Neural cell (in vitro differentiated cells): ENCODE measurements at regions not wholly inside any gene's neighbourhood (a gene's known extent, or its start where the extent isn't known, plus 50 kb on each side); places are given as distances from the start of the nearest gene placed in this dataset.
"Not testable (repeated sequence)": the region's sequence is repeated elsewhere in the genome, so short reads cannot be mapped to it uniquely, and the experiment has no call there.

ENCODE experiments used
- H2AFZ ChIP-seq: fragments of 200-600, 300-800 bp; sonication (generic), shearing (Covaris generic); 2 replicates; pipeline ENCODE4 v1.6.0; 2014; ENCODE audit warnings: low read depth, mild to moderate bottlenecking, antibody characterized with exemption, low read length, moderate library complexity
- H3F3A ChIP-seq: fragments of 200-600 bp; shearing (Covaris generic); 2 replicates; pipeline ENCODE4 v1.6.1; 2016; ENCODE audit warnings: mild to moderate bottlenecking, moderate library complexity, mixed read lengths, antibody characterized with exemption, low read length; ENCODE audit not compliant: insufficient read depth, poor library complexity, severe bottlenecking
- H3K27ac ChIP-seq: fragments of 200-600, 300-800 bp; sonication (generic), shearing (Covaris generic); 2 replicates; pipeline ENCODE4 v1.5.1; 2014; ENCODE audit warnings: mild to moderate bottlenecking, low read length, moderate library complexity
- H3K27me3 ChIP-seq: fragments of 300-800, 200-600 bp; sonication (generic), shearing (Covaris generic); 2 replicates; pipeline ENCODE4 v1.6.0; 2014; ENCODE audit warnings: mild to moderate bottlenecking, low read depth, low read length, moderate library complexity; ENCODE audit not compliant: insufficient read depth
- H3K36me3 ChIP-seq: fragments of 300-800, 200-600 bp; sonication (generic), shearing (Covaris generic); 2 replicates; pipeline ENCODE4 v1.5.1; 2014; ENCODE audit warnings: mild to moderate bottlenecking, antibody characterized with exemption, low read length, moderate library complexity; ENCODE audit not compliant: insufficient read depth
- H3K4me2 ChIP-seq: fragments of 300-800, 200-600 bp; sonication (generic), shearing (Covaris generic); 2 replicates; pipeline ENCODE4 v1.6.0; 2014; ENCODE audit warnings: mild to moderate bottlenecking, low read length
- H3K4me3 ChIP-seq: fragments of 300-800, 200-600 bp; sonication (generic), shearing (Covaris generic); 2 replicates; pipeline ENCODE4 v1.5.1; 2014; ENCODE audit warnings: mild to moderate bottlenecking, low read length, moderate library complexity
- H3K79me2 ChIP-seq: fragments of 200-600 bp; shearing (Covaris generic); replicated peaks from 2 replicates; pipeline ENCODE4 v1.6.0; 2014; ENCODE audit warnings: mild to moderate bottlenecking, low read length, moderate library complexity; ENCODE audit not compliant: insufficient read depth
- H3K9ac ChIP-seq: fragments of 300-800, 200-600 bp; sonication (generic), shearing (Covaris generic); 2 replicates; pipeline ENCODE4 v1.6.1; 2016; ENCODE audit warnings: mild to moderate bottlenecking, low read length, mixed read lengths
- H3K9me2 ChIP-seq: fragments of 200-600 bp; shearing (Covaris generic); 2 replicates; pipeline ENCODE4 v1.6.1; 2016; ENCODE audit warnings: mild to moderate bottlenecking, low read length, mixed read lengths; ENCODE audit not compliant: insufficient read depth
- H3K9me3 ChIP-seq: fragments of 200-600, 300-800 bp; sonication (generic), shearing (Covaris generic); 2 replicates; pipeline ENCODE4 v1.6.1; 2016; ENCODE audit warnings: mild to moderate bottlenecking, mixed run types, low read length, moderate library complexity, mixed read lengths
- H4K20me1 ChIP-seq: fragments of 200-600 bp; shearing (Covaris generic); 2 replicates; pipeline ENCODE4 v1.6.1; 2016; ENCODE audit warnings: mild to moderate bottlenecking, mixed run types; ENCODE audit not compliant: insufficient read depth
- EZH2 ChIP-seq: fragments of 200-600, 300-800 bp; shearing (Covaris generic), sonication (generic); IDR thresholded peaks from 2 replicates; pipeline ENCODE4 v1.6.1; 2014; ENCODE audit warnings: antibody characterized with exemption, low read length, borderline replicate concordance, mild to moderate bottlenecking; ENCODE audit not compliant: insufficient read depth, poor library complexity, severe bottlenecking
- MXI1 ChIP-seq: fragments of 450-650 bp; conservative IDR thresholded peaks from 2 replicates; pipeline ENCODE4 v1.6.1; 2014; ENCODE audit warnings: antibody characterized with exemption, mild to moderate bottlenecking; ENCODE audit not compliant: poor library complexity, severe bottlenecking
- SMC3 ChIP-seq: fragments of 450-650 bp; conservative IDR thresholded peaks from 2 replicates; pipeline ENCODE4 v1.6.1; 2014; ENCODE audit warnings: antibody characterized with exemption, mild to moderate bottlenecking, moderate library complexity; ENCODE audit not compliant: poor library complexity
- TAF1 ChIP-seq: IDR thresholded peaks from 2 replicates; pipeline ENCODE4 v1.6.1; 2012; ENCODE audit warnings: low read depth

- H3K9ac ChIP-seq, result no peak overlapping the region
- H3K9me2 ChIP-seq, result no peaks in the 10 kb centered on the region
- no peak for TF ChIP-seq EZH2
- H3K36me3 ChIP-seq, result no peaks in the 10 kb centered on the region
- H2AFZ ChIP-seq, result no peak overlapping the region
- H3K27me3 ChIP-seq, result no peaks in the 10 kb centered on the region
- H3F3A ChIP-seq, result no peaks in the 10 kb centered on the region
- H4K20me1 ChIP-seq, result no peaks in the 10 kb centered on the region
- no peak overlapping the region for H3K27ac ChIP-seq
- no peaks in the 10 kb centered on the region for H3K9me3 ChIP-seq
- no peaks in the 10 kb centered on the region for H3K79me2 ChIP-seq
- H3K4me2 ChIP-seq, result no peak overlapping the region
- no peak overlapping the region for H3K4me3 ChIP-seq
Observed at GRCh38 chr10:60589376-60589775, 188.9 kb upstream of the CDK1 start.

GRCh38 chr10:60581782-60582181, 192.1 kb upstream of the ANK3 start:
- not testable (repeated sequence) for H3K9me3 ChIP-seq, H3K9ac ChIP-seq, H3K79me2 ChIP-seq, H3K27me3 ChIP-seq, H2AFZ ChIP-seq, H3K4me3 ChIP-seq, H4K20me1 ChIP-seq, H3K9me2 ChIP-seq, H3K4me2 ChIP-seq, H3K27ac ChIP-seq, H3K36me3 ChIP-seq, H3F3A ChIP-seq

GRCh38 chr10:60578217-60578616, 188.5 kb upstream of the ANK3 start:
- Histone ChIP-seq H3K27ac (no peak overlapping the region), H3K9me2 (no peaks in the 10 kb centered on the region), H3K79me2 (no peaks in the 10 kb centered on the region), H3K27me3 (no peaks in the 10 kb centered on the region), H4K20me1 (no peaks in the 10 kb centered on the region), H3K4me3 (no peak overlapping the region), H3K9me3 (no peaks in the 10 kb centered on the region), H3K36me3 (no peaks in the 10 kb centered on the region), H2AFZ (no peak overlapping the region), H3K9ac (no peak overlapping the region), H3F3A (no peaks in the 10 kb centered on the region), H3K4me2 (no peak overlapping the region)
- no peak for TF ChIP-seq EZH2

GRCh38 chr10:60576130-60577069, 186.7 kb upstream of the ANK3 start:
- Histone ChIP-seq H3K9me3 (no peaks in the 10 kb centered on the region), H3K9me2 (no peaks in the 10 kb centered on the region), H3K9ac (no peak overlapping the region), H3K27ac (no peak overlapping the region), H4K20me1 (no peaks in the 10 kb centered on the region), H3K79me2 (peaks cover 10% of the 10 kb centered on the region), H3K4me3 (no peak overlapping the region), H3K36me3 (no peaks in the 10 kb centered on the region), H2AFZ (no peak overlapping the region), H3K4me2 (no peak overlapping the region), H3K27me3 (no peaks in the 10 kb centered on the region), H3F3A (peaks cover 4% of the 10 kb centered on the region)
- no peak for TF ChIP-seq MXI1
- no peak for TF ChIP-seq SMC3
- TF ChIP-seq TAF1, result no peak
